NCI-H2227 (cell line): ENCODE measurements at regions not wholly inside any gene's neighbourhood (a gene's known extent, or its start where the extent isn't known, plus 50 kb on each side); places are given as distances from the start of the nearest gene placed in this dataset.
A peak's percentile ranks its signal among the peaks of the same experiment; 100 is the strongest.
"Not testable (repeated sequence)": the region's sequence is repeated elsewhere in the genome, so short reads cannot be mapped to it uniquely, and the experiment has no call there.

Experiments used
- DNase-seq: peaks from one replicate; lab custom pipeline; 2025; ENCODE audit not compliant: unreplicated experiment; lab: John Stamatoyannopoulos, UW

- peak; percentile 3 for DNase-seq
Observed at GRCh38 chr16:87207965-87208364, 109.2 kb downstream of the C16orf95 start.

- not testable (repeated sequence) for DNase-seq
Observed at GRCh38 chr16:87208968-87209367, 108.2 kb downstream of the C16orf95 start.

- no peak for DNase-seq
Observed at GRCh38 chr16:87209808-87210512, 107.2 kb downstream of the C16orf95 start.

GRCh38 chr16:87210894-87211293 is 106.3 kb downstream of the C16orf95 start:
- no peak for DNase-seq

- no peak for DNase-seq
Observed at GRCh38 chr16:87212026-87212425, 105.2 kb downstream of the C16orf95 start.

GRCh38 chr16:87213536-87213935 is 103.7 kb downstream of the C16orf95 start:
- no peak for DNase-seq

- DNase-seq, result no peak
Observed at GRCh38 chr16:87216148-87216840, 100.9 kb downstream of the C16orf95 start.

GRCh38 chr16:87216841-87217275 is 100.3 kb downstream of the C16orf95 start:
- no peak for DNase-seq

GRCh38 chr16:87217802-87218201 is 99.4 kb downstream of the C16orf95 start:
- not testable (repeated sequence) for DNase-seq

- DNase-seq, result no peak
Observed at GRCh38 chr16:87218281-87219055, 98.7 kb downstream of the C16orf95 start.

GRCh38 chr16:87219287-87219909 is 97.8 kb downstream of the C16orf95 start:
- no peak for DNase-seq

GRCh38 chr16:87221633-87222032 is 95.6 kb downstream of the C16orf95 start:
- no peak for DNase-seq

- no peak for DNase-seq
Observed at GRCh38 chr16:87222335-87222734, 94.9 kb downstream of the C16orf95 start.

- DNase-seq, result no peak
Observed at GRCh38 chr16:87223656-87224248, 93.4 kb downstream of the C16orf95 start.

GRCh38 chr16:87226926-87227295 is 90.3 kb downstream of the C16orf95 start:
- DNase-seq, result no peak

- DNase-seq, result no peak
Observed at GRCh38 chr16:87227296-87227951, 89.8 kb downstream of the C16orf95 start.

GRCh38 chr16:87228363-87228762 is 88.8 kb downstream of the C16orf95 start:
- DNase-seq, result no peak

GRCh38 chr16:87229230-87230188 is 87.7 kb downstream of the C16orf95 start:
- no peak for DNase-seq

GRCh38 chr16:87230571-87230970 is 86.6 kb downstream of the C16orf95 start:
- DNase-seq, result no peak
